Non-pigmented ciliary epithelial cell (primary cell): ENCODE measurements at regions not wholly inside any gene's neighbourhood (a gene's known extent, or its start where the extent isn't known, plus 50 kb on each side); places are given as distances from the start of the nearest gene placed in this dataset.
"Not testable (repeated sequence)": the region's sequence is repeated elsewhere in the genome, so short reads cannot be mapped to it uniquely, and the experiment has no call there.

Experiments used
- DNase-seq: peaks from one replicate; pipeline ENCODE4 v3.0.0-alpha.2; 2010; ENCODE audit warnings: low read depth

DNA sequence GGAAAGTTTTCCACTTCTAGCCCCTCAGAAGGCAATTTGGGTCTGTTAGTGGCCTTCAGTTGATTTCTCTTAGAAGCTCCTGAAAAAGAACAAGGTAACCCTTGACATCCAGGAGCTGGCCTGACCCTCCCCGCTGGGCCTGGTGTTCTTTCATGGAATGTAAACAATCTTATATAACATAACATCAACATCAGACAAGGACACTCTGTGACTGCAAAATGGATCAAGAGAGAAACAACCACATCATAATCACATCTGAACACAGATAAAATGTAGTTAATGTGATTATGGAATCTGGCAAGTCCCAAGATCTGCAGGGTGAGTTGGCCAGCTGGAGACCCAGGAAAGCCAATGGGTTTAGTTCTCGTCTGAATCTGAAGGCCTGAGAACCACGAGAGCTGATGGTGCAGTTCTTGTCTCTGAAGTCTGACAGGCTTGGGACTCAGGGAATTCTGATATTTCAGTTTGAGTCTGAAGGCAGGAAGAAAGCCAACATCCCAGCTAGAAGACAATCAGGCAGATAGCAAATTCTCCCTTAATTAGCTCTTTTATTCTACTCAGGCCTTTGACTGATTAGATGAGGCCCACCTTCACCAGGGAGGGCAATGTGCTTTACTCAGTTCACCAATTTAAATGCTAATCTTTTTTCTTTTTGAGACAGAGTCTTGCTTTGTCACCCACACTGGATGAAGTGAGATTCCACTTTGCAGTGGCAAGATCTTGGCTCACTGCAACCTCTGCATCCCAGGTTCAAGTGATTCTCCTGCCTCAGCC, 91.4 kb upstream of the NAMPT start:
- no peak for DNase-seq

GRCh38 chr7:106375499-106375898, 90.7 kb upstream of the NAMPT start:
- no peak for DNase-seq

- no peak for DNase-seq
These were observed 89.7 kb upstream of the NAMPT start for GRCh38 chr7:106374437-106374836.

- DNase-seq: no peak
These were observed 88.0 kb upstream of the NAMPT start for GRCh38 chr7:106372595-106373318.

DNA sequence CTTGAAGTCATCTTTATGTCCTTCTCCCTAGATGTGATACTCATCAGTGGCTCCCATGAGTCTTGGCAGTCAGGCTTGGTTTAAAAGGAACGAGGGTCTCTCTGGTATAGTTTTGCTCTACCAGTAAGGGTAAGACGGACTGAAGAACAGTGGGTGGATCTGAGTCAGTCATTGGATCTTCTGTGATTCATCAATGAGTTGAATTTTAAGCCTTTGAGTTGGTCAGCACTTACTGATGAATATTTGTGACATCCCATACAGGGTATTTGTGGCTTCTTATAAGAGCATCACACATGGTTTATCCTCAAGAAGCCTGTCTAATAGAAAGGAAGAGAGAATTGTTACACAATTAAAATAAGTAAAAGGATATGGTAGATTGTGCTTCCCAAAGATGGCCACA, 87.3 kb upstream of the NAMPT start:
- no peak for DNase-seq

DNA sequence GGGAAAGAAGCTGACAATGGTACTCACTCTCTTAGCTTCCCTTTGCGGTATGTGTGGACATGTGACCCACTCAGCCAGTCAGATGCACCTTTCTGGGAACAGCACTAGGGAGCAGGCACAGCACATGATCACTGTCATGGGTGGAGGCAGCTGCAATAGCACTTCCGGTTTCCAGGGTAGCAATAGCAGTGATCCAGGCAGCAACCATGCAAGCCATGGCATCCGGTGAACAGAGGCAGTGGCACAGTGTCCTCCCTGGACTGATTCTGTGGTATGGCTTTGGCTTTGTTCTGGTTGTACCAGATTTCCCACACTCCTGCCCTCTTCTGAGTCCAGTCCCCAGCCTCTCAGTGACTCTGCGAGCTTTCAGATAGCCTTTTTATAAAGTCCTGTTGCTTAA, 86.8 kb upstream of the NAMPT start:
- no peak for DNase-seq

GRCh38 chr7:106370542-106370941, 85.8 kb upstream of the NAMPT start:
- no peak for DNase-seq

DNA sequence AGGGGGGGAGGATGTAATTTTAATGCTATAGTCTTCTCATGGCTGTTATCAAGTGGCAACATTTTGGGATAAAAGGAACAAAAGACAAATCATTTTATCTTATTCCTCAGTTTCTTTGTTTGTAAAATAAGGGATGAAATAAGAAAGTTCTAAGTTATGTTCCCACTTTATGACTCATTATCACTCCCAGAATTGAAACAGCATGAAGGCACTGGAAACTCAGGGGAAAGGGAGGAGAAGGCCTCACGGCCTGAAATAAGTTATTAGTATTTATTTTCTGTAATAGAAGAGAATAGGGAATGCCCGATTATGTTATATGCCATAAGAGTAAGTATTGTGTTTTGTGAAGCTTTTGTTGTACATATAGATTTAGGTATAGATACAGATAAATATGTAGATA, 85.0 kb upstream of the NAMPT start:
- DNase-seq: no peak

- DNase-seq: peak; percentile 32
These were observed 84.6 kb upstream of the NAMPT start for GRCh38 chr7:106369352-106369751.

GRCh38 chr7:106367664-106368063, 82.9 kb upstream of the NAMPT start:
- DNase-seq: no peak

DNA sequence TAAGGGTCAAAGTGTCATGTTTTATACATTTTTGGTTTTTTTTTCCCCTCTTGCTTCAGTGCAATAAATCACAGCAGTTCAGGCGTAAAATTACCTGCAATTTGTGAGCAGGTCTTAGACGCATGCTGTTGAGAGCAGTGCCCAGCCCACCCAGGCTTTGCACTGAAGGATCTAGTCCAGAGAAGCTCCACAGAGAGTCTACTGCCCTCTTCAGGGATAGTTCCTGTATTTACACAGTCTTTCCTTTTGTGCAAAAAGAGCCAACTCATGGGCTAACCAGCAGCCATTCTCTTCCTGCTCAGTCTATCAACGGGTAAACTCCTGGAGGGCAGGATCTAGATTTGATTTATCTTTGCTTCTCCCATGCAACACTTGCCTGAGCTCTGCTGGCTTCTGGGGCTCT, 82.2 kb upstream of the NAMPT start:
- DNase-seq: no peak

DNA sequence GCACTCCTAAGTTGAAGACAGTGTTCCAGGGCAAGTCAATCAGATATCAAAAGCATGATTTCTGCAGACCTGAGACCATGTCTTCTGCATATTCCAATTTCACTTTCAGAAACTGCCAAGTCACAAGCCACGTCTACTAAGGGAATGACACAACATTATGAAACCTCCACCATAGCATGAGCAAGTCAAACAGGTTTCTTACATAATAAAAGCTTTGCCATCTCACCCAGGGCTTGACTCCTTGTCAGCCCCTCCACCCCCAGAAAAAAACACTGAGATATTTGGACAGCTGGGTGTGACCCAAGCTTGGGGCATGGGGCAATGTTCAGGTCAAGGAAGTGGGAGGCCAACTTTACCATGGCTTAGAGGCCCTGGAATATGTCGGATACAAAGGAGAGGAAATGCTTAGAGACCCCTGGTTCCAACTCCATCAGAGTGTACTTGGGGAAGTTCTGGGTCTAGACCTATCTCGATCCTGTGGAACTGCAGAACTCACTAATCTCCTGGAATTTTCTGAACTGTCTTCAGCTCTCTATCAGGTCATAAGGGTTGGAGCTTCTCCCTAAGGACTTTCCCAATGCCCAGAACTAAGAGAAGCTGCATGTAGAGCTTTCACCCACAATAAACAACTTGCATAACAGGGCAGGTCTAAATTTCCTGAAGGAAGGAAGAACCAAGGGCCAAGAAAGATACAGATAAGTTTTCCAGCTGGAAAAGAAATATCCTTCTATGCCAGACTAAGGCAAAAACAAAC, 80.6 kb upstream of the NAMPT start:
- no peak for DNase-seq

DNA sequence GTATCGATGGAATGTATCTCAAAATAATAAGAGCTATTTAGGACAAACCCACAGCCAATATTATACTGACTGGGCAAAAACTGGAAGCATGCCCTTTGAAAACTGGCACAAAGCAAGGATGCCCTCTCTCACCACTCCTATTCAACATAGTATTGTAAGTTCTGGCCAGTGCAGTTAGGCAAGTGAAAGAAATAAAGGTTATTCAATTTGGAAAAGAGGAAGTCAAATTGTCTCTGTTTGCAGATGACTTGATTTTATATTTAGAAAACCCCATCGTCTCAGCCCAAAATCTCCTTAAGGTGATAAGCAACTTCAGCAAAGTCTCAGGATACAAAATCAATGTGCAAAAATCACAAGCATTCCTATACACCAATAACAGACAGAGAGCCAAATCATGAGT, 77.7 kb upstream of the NAMPT start:
- DNase-seq: not testable (repeated sequence)

DNA sequence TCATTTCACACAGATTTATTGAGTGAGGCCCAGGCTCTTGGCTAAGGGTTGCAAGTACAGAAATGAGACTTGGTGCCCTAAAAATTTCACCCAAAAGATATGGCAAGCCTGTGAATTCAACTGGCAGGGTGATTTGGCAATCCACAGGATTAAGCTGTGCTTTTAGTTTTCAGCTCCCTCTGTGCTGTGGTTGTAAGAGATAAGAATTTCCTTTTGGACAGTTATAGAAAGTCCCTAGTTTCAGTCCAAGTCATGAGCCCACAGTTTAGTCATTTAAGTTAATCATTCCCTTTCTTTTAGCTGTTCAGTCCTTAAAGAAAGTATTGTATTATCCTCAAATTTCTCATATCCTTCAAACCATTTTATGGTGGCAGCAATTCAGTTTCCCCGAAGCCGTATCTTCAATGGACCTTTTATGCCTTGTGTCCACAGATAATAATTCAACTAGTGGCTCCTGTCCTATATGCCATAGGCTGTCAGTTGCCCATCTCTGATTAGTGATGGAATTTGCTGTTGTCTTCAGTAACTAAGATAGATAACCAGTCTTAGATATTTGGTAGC, 73.4 kb upstream of the NAMPT start:
- no peak for DNase-seq

DNA sequence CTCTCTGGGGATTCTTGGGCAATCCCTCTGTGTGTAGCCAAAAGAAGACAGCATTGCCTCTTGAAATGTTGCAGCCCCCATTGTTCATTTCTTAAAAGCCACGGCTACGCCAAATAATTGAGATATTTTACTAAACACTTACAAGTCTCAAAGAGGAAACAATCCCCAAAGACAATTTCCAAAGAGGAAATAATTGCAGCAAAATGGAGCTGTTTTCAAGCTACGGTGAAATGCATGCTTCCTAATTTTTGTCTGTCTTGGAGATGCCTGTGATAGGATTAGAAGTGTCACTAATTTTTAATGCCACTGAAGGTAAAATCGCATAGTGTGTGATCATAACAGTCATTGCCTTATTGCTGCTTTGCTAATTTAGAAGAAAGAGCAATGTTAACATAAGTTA, 72.9 kb upstream of the NAMPT start:
- DNase-seq: no peak

GRCh38 chr7:106354822-106355221, 70.0 kb upstream of the NAMPT start:
- DNase-seq: no peak

DNA sequence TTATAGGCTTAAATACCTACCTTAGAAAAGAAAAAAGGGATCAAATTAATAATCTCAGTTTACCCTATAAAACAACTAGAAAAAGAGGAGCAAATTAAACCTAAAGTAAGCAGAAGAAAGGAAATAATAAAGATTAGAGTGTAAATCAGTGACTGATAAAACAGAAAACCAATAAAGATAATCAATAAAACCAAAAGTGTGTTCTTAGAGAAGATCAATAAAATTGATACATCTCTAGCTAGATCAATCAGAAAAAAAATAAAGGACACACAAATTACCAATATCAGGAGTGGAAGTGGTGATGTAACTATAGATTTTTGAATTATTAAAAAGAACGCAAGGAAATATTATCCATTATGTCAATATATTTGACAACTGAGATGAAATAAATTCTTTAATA, 69.2 kb upstream of the NAMPT start:
- DNase-seq: no peak

DNA sequence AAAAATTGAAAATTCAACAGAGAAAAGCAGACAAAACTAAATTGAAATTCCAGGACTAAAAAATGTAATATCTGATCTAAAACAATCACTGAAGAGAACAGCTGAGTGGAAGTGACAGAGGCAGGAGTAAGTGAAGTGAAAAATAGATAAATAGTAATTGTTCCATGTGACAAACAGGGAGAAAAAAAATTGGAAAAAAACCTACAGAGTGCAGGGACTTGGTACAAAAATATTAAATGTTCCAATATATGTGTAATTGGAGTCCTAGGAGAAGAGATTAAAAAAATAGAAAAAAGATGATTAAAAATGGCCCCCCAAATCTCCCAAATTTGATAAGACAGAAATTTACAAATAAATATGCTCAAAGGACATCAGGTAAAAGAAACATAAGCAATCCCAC, 63.4 kb upstream of the NAMPT start:
- no peak for DNase-seq

DNA sequence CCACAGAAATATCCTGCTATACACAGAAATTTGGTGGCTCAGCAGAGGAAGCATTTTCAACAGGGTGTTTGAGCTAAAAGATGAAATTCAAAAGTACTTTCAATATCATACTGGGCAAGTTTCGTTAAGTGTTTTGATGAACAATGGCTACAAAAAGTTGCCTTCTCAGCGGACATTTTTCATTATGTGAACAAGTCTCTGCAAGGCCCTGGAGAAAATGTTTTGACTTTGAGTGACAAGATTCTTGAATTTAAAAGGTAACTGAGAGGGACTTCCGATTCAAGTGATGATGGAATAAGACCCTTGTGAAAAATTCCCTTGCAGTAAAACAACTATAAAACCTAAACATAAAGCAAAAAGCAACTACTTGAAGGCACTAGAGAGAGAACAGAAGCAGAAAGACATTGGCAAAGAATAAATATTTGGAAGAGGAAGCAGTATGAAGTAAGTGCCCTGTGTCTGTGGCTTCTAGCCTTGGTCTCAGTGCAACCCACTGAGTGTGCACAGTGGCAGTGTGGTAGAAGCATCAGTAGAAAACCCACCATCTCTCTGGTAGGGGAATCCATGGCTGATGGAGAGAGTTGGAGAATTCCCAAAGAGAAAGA, 62.5 kb upstream of the NAMPT start:
- DNase-seq: no peak

- peak; percentile 94 for DNase-seq
These were observed 62.0 kb upstream of the NAMPT start for GRCh38 chr7:106346678-106347217.

DNA sequence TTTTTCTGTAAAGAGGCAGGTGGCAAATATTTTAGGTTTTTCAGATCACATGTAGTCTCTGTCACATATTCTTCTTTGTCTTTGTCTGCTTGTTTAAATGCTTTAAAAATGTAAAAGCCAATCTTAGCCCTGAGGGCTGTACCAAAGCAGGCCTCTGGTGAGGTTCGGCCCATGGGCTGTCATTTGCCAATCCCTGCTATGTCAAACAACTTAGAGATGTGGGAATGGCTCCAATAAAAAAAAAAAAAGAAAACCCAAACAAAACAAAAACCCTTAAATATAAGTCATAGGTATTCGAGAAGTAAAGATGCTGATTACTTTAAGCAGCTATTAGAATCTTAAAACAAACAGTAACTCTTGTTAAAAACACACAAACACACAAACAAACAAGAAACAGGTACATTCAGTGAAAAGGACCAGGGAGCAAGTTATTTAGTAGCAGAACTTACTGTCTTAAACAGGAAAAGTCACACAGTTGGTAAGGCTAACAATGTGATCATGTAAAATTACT, 61.4 kb upstream of the NAMPT start:
- no peak for DNase-seq
